Large intestine (tissue), 3 donors: ENCODE measurements at regions not wholly inside any gene's neighbourhood (a gene's known extent, or its start where the extent isn't known, plus 50 kb on each side); places are given as distances from the start of the nearest gene placed in this dataset.

Experiments used
- DNase-seq, 2 donors: peaks; one replicate each; pipeline versions ENCODE4 v3.0.0 to v3.0.0-alpha.2; 2013
- H3K27ac ChIP-seq: one replicate; pipeline ENCODE4 v1.5.1; 2013; ENCODE audit warnings: low read length
- H3K27me3 ChIP-seq: 2 replicates; pipeline ENCODE4 v1.6.1; 2013; ENCODE audit warnings: low read length; ENCODE audit not compliant: control insufficient read depth, insufficient read depth
- H3K36me3 ChIP-seq: 2 replicates; pipeline ENCODE4 v1.6.1; 2013; ENCODE audit warnings: low read length; ENCODE audit not compliant: control insufficient read depth, insufficient read depth
- H3K4me1 ChIP-seq: one replicate; pipeline ENCODE4 v1.6.1; 2013; ENCODE audit warnings: low read length; ENCODE audit not compliant: control insufficient read depth, insufficient read depth
- H3K4me3 ChIP-seq: one replicate; pipeline ENCODE4 v1.5.1; 2013; ENCODE audit warnings: low read length
- H3K9me3 ChIP-seq: one replicate; pipeline ENCODE4 v1.6.1; 2013; ENCODE audit warnings: mild to moderate bottlenecking, low read depth, low read length, moderate library complexity; ENCODE audit not compliant: control insufficient read depth
- WGBS: methylation state at CpG from one replicate; pipeline ENCODE4 v1.1.5; 2013; ENCODE audit warnings: low lambda C conversion rate; ENCODE audit not compliant: insufficient coverage; 5-methylcytosine and 5-hydroxymethylcytosine counted together

- no peaks in the 10 kb centered on the region for H3K27me3 ChIP-seq
- H3K27ac ChIP-seq: no peak overlapping the region
- no peak for DNase-seq
- H3K4me1 ChIP-seq: no peaks in the 10 kb centered on the region
- no peak overlapping the region for H3K4me3 ChIP-seq
- H3K36me3 ChIP-seq: no peaks in the 10 kb centered on the region
- WGBS: 89% methylated on average over 11 of the region's 38 CpGs
- no peaks in the 10 kb centered on the region for H3K9me3 ChIP-seq
Measured at GRCh38 chr22:48678171-48679135, 1149.2 kb downstream of the BRD1 start.

GRCh38 chr22:48677621-48678020 lies 1150.1 kb downstream of the BRD1 start:
- no CpG with 5 or more reads among the region's 7 CpGs for WGBS
- Histone ChIP-seq H3K27ac (no peak overlapping the region), H3K36me3 (no peaks in the 10 kb centered on the region), H3K9me3 (no peaks in the 10 kb centered on the region), H3K4me3 (no peak overlapping the region), H3K27me3 (no peaks in the 10 kb centered on the region), H3K4me1 (no peaks in the 10 kb centered on the region)
- no peak for DNase-seq

- H3K27me3 ChIP-seq: no peaks in the 10 kb centered on the region
- no CpG with 5 or more reads among the region's 17 CpGs for WGBS
- DNase-seq: no peak
- no peaks in the 10 kb centered on the region for H3K36me3 ChIP-seq
- H3K4me1 ChIP-seq: no peaks in the 10 kb centered on the region
- no peak overlapping the region for H3K27ac ChIP-seq
- no peaks in the 10 kb centered on the region for H3K9me3 ChIP-seq
- no peak overlapping the region for H3K4me3 ChIP-seq
Measured at GRCh38 chr22:48677168-48677520, 1150.5 kb downstream of the BRD1 start.

- no peaks in the 10 kb centered on the region for H3K4me1 ChIP-seq
- no peak for DNase-seq
- H3K27ac ChIP-seq: no peak overlapping the region
- no peaks in the 10 kb centered on the region for H3K9me3 ChIP-seq
- H3K4me3 ChIP-seq: no peak overlapping the region
- H3K36me3 ChIP-seq: no peaks in the 10 kb centered on the region
- no CpG with 5 or more reads among the region's 15 CpGs for WGBS
- H3K27me3 ChIP-seq: no peaks in the 10 kb centered on the region
Measured at GRCh38 chr22:48676266-48677167, 1151.2 kb downstream of the BRD1 start.

- no peak for DNase-seq
- Histone ChIP-seq H3K36me3 (no peaks in the 10 kb centered on the region), H3K4me1 (no peaks in the 10 kb centered on the region), H3K27me3 (no peaks in the 10 kb centered on the region), H3K27ac (no peak overlapping the region), H3K9me3 (no peaks in the 10 kb centered on the region), H3K4me3 (no peak overlapping the region)
- WGBS: no CpG with 5 or more reads among the region's 4 CpGs
Measured at GRCh38 chr22:48675830-48676145, 1151.9 kb downstream of the BRD1 start.

GRCh38 chr22:48675141-48675829 lies 1152.4 kb downstream of the BRD1 start:
- Histone ChIP-seq H3K27me3 (no peaks in the 10 kb centered on the region), H3K9me3 (peaks cover 2% of the 10 kb centered on the region), H3K4me3 (no peak overlapping the region), H3K36me3 (no peaks in the 10 kb centered on the region), H3K4me1 (no peaks in the 10 kb centered on the region), H3K27ac (no peak overlapping the region)
- no peak for DNase-seq
- WGBS: no CpG with 5 or more reads among the region's 15 CpGs

- WGBS: 80% methylated on average over 2 of the region's 24 CpGs
- Histone ChIP-seq H3K27me3 (no peaks in the 10 kb centered on the region), H3K4me1 (no peaks in the 10 kb centered on the region), H3K9me3 (peaks cover 3% of the 10 kb centered on the region), H3K27ac (no peak overlapping the region), H3K36me3 (no peaks in the 10 kb centered on the region), H3K4me3 (no peak overlapping the region)
- DNase-seq: no peak
Measured at GRCh38 chr22:48673806-48674500, 1153.7 kb downstream of the BRD1 start.

- Histone ChIP-seq H3K27me3 (no peaks in the 10 kb centered on the region), H3K9me3 (peaks cover 3% of the 10 kb centered on the region), H3K4me1 (no peaks in the 10 kb centered on the region), H3K27ac (no peak overlapping the region), H3K4me3 (no peak overlapping the region), H3K36me3 (no peaks in the 10 kb centered on the region)
- 90% methylated on average over 2 of the region's 3 CpGs for WGBS
- DNase-seq: no peak
Measured at GRCh38 chr22:48672387-48672786, 1155.3 kb downstream of the BRD1 start.

GRCh38 chr22:48670731-48671130 lies 1156.9 kb downstream of the BRD1 start:
- H3K9me3 ChIP-seq: peaks cover 3% of the 10 kb centered on the region
- H3K36me3 ChIP-seq: no peaks in the 10 kb centered on the region
- DNase-seq: no peak
- no peak overlapping the region for H3K27ac ChIP-seq
- no peaks in the 10 kb centered on the region for H3K27me3 ChIP-seq
- no peaks in the 10 kb centered on the region for H3K4me1 ChIP-seq
- H3K4me3 ChIP-seq: no peak overlapping the region
- WGBS: no CpG with 5 or more reads among the region's 5 CpGs
